SU-DHL-6 (cell line): ENCODE measurements at regions not wholly inside any gene's neighbourhood (a gene's known extent, or its start where the extent isn't known, plus 50 kb on each side); places are given as distances from the start of the nearest gene placed in this dataset.

Source experiments
- H2AFZ ChIP-seq: fragments of 200-600 bp; sonication (generic); 2 replicates; pipeline ENCODE4 v1.6.1; 2014; ENCODE audit warnings: low read depth, mild to moderate bottlenecking, moderate library complexity, mixed read lengths, antibody characterized with exemption, low read length; ENCODE audit not compliant: severe bottlenecking
- H3F3A ChIP-seq: fragments of 200-600 bp; shearing (Covaris generic); 2 replicates; pipeline ENCODE4 v1.6.0; 2016; ENCODE audit warnings: antibody characterized with exemption, mild to moderate bottlenecking; ENCODE audit not compliant: insufficient read depth
- H3K27ac ChIP-seq: fragments of 200-600 bp; sonication (generic); 2 replicates; pipeline ENCODE4 v1.5.1; 2016; ENCODE audit warnings: low read depth, mild to moderate bottlenecking, low read length, moderate library complexity, mixed read lengths
- H3K27me3 ChIP-seq: fragments of 200-600 bp; sonication (generic), shearing (Covaris generic); 2 replicates; pipeline ENCODE4 v1.6.0; 2014; ENCODE audit warnings: mild to moderate bottlenecking, low read length
- H3K36me3 ChIP-seq: fragments of 200-600 bp; sonication (generic); 2 replicates; pipeline ENCODE4 v1.6.1; 2014; ENCODE audit warnings: mild to moderate bottlenecking, low read length, mixed read lengths
- H3K4me2 ChIP-seq: fragments of 300-600, 200-600 bp; shearing (Covaris generic), sonication (generic); 2 replicates; pipeline ENCODE4 v1.6.0; 2014; ENCODE audit warnings: low read length, low read depth, mild to moderate bottlenecking; ENCODE audit not compliant: poor library complexity, severe bottlenecking
- H3K4me3 ChIP-seq: fragments of 200-600 bp; sonication (generic); 2 replicates; pipeline ENCODE4 v1.5.1; 2014; ENCODE audit warnings: antibody characterized with exemption, low read length, mild to moderate bottlenecking, mixed read lengths; ENCODE audit not compliant: insufficient read depth, poor library complexity, severe bottlenecking
- H3K79me2 ChIP-seq: fragments of 200-600 bp; sonication (generic); 2 replicates; pipeline ENCODE4 v1.6.1; 2014; ENCODE audit warnings: mild to moderate bottlenecking, low read length, moderate library complexity; ENCODE audit not compliant: insufficient read depth
- H3K9ac ChIP-seq: fragments of 200-600 bp; sonication (generic); 2 replicates; pipeline ENCODE4 v1.7.0; 2014; ENCODE audit warnings: mild to moderate bottlenecking, low read length
- H3K9me2 ChIP-seq: fragments of 200-600 bp; sonication (generic); replicated peaks from 2 replicates; pipeline ENCODE4 v1.6.1; 2014; ENCODE audit warnings: low read length; ENCODE audit not compliant: insufficient read depth
- H3K9me3 ChIP-seq: fragments of 200-600 bp; sonication (generic); 2 replicates; pipeline ENCODE4 v1.6.1; 2014; ENCODE audit warnings: low read length, mixed read lengths; ENCODE audit not compliant: insufficient read depth
- H4K20me1 ChIP-seq: fragments of 200-600 bp; sonication (generic); 2 replicates; pipeline ENCODE4 v1.6.1; 2014; ENCODE audit warnings: low read depth, mild to moderate bottlenecking, antibody characterized with exemption, low read length, moderate library complexity, mixed read lengths
- EZH2phosphoT487 ChIP-seq: fragments of 200-600 bp; sonication (generic), shearing (Covaris generic); conservative IDR thresholded peaks from 2 replicates; pipeline ENCODE4 v1.6.1; 2018; ENCODE audit warnings: mild to moderate bottlenecking, antibody characterized with exemption, low read length, moderate library complexity, mixed read lengths
- TF ChIP-seq, protein P1 (sequence below): fragments of 200-600 bp; sonication (generic); IDR thresholded peaks from one replicate; pipeline ENCODE4 v1.5.1; 2017; ENCODE audit warnings: antibody characterized with exemption, mild to moderate bottlenecking, low read length, moderate library complexity; ENCODE audit not compliant: insufficient read depth, poor library complexity, severe bottlenecking

DNA sequence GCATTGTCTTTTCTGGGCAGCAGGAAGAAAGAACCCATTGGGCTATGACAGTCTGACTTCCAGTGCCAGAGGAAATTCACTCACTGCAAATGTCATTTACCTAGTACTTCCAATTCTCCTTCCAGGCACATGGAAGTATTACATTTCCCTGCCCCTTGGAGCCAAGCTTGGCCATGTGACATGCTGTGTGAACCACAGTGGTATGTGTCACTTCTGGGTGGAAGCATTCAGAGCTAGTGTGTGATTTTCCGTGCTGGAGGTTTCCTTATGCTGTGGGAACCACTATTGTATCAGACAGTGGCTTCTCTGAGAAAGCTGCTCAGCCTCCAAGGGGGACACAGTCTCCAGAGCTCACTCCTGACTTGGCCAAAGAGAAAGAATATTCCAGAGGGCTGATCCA, 387.6 kb downstream of the CDC5L start:
- Histone ChIP-seq H3K4me3 (no peak overlapping the region), H3K9me2 (no peaks in the 10 kb centered on the region), H3K79me2 (no peaks in the 10 kb centered on the region), H3K4me2 (no peak overlapping the region), H3F3A (no peaks in the 10 kb centered on the region), H3K27me3 (no peaks in the 10 kb centered on the region), H3K9ac (no peak overlapping the region), H4K20me1 (no peaks in the 10 kb centered on the region), H3K9me3 (no peaks in the 10 kb centered on the region), H2AFZ (no peak overlapping the region), H3K27ac (no peak overlapping the region), H3K36me3 (no peaks in the 10 kb centered on the region)
- TF ChIP-seq EZH2phosphoT487: no peak
- TF ChIP-seq, protein P1, sequence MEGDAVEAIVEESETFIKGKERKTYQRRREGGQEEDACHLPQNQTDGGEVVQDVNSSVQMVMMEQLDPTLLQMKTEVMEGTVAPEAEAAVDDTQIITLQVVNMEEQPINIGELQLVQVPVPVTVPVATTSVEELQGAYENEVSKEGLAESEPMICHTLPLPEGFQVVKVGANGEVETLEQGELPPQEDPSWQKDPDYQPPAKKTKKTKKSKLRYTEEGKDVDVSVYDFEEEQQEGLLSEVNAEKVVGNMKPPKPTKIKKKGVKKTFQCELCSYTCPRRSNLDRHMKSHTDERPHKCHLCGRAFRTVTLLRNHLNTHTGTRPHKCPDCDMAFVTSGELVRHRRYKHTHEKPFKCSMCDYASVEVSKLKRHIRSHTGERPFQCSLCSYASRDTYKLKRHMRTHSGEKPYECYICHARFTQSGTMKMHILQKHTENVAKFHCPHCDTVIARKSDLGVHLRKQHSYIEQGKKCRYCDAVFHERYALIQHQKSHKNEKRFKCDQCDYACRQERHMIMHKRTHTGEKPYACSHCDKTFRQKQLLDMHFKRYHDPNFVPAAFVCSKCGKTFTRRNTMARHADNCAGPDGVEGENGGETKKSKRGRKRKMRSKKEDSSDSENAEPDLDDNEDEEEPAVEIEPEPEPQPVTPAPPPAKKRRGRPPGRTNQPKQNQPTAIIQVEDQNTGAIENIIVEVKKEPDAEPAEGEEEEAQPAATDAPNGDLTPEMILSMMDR: no peak

- H3K27ac ChIP-seq: no peak overlapping the region
Observed at GRCh38 chr6:44776344-44776743, 388.8 kb downstream of the CDC5L start.

GRCh38 chr6:44778513-44778912, 391.0 kb downstream of the CDC5L start:
- no peak overlapping the region for H3K4me2 ChIP-seq
- no peaks in the 10 kb centered on the region for H3K79me2 ChIP-seq
- no peaks in the 10 kb centered on the region for H3F3A ChIP-seq
- H3K9me2 ChIP-seq: no peaks in the 10 kb centered on the region
- no peak overlapping the region for H2AFZ ChIP-seq
- H3K27ac ChIP-seq: no peak overlapping the region
- no peaks in the 10 kb centered on the region for H3K9me3 ChIP-seq
- no peaks in the 10 kb centered on the region for H4K20me1 ChIP-seq
- no peak for TF ChIP-seq EZH2phosphoT487
- TF ChIP-seq, protein P1: no peak
- H3K36me3 ChIP-seq: no peaks in the 10 kb centered on the region
- no peaks in the 10 kb centered on the region for H3K27me3 ChIP-seq
- H3K9ac ChIP-seq: no peak overlapping the region
- H3K4me3 ChIP-seq: no peak overlapping the region

More at GRCh38 chr6:44776344-44776743, 388.8 kb downstream of the CDC5L start:
- Histone ChIP-seq H3K9me3 (no peaks in the 10 kb centered on the region), H4K20me1 (no peaks in the 10 kb centered on the region), H3K9ac (no peak overlapping the region), H3K4me2 (no peak overlapping the region), H3K79me2 (no peaks in the 10 kb centered on the region), H3F3A (no peaks in the 10 kb centered on the region), H3K9me2 (no peaks in the 10 kb centered on the region), H3K4me3 (no peak overlapping the region), H3K27me3 (no peaks in the 10 kb centered on the region), H2AFZ (no peak overlapping the region), H3K36me3 (no peaks in the 10 kb centered on the region)
- TF ChIP-seq, protein P1: no peak
- TF ChIP-seq EZH2phosphoT487: no peak
